ENCODE measurements at regions not wholly inside any gene's neighbourhood (a gene's known extent, or its start where the extent isn't known, plus 50 kb on each side); places are given as distances from the start of the nearest gene placed in this dataset.

DNA sequence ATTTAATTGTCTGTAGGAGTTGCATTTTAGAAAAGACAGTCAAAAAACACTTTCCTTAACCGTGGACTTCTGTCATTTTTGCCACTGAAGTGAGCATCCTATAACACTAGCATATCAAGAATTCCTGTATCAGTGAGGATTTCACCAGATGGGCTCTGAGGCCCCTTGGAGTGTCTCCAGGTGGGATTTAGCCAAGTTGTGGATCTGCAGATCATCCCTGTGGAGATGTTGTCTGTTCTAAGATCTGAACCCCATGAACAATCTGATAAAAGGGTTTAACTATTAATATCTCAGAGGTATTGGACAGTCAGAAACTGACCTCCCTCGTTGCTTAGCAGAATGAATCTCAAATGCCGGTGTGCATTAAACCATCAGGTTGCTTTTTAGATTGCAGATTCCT, 165.0 kb upstream of the SRRM4 start:
- TF ChIP-seq, protein P1, sequence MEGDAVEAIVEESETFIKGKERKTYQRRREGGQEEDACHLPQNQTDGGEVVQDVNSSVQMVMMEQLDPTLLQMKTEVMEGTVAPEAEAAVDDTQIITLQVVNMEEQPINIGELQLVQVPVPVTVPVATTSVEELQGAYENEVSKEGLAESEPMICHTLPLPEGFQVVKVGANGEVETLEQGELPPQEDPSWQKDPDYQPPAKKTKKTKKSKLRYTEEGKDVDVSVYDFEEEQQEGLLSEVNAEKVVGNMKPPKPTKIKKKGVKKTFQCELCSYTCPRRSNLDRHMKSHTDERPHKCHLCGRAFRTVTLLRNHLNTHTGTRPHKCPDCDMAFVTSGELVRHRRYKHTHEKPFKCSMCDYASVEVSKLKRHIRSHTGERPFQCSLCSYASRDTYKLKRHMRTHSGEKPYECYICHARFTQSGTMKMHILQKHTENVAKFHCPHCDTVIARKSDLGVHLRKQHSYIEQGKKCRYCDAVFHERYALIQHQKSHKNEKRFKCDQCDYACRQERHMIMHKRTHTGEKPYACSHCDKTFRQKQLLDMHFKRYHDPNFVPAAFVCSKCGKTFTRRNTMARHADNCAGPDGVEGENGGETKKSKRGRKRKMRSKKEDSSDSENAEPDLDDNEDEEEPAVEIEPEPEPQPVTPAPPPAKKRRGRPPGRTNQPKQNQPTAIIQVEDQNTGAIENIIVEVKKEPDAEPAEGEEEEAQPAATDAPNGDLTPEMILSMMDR (IDR thresholded peaks at IDR 0.05; ENCODE audit: borderline replicate concordance, extremely low read depth, low read length, poor library complexity, severe bottlenecking) = no peak
- no peak for TF ChIP-seq EZH2 (IDR thresholded peaks at IDR 0.05; ENCODE audit: borderline replicate concordance, low read depth, low read length, severe bottlenecking)
